Stomach (tissue), 8 donors: ENCODE measurements at regions not wholly inside any gene's neighbourhood (a gene's known extent, or its start where the extent isn't known, plus 50 kb on each side); places are given as distances from the start of the nearest gene placed in this dataset.

Experiments
- DNase-seq, 2 donors: peaks; one replicate each; pipeline versions ENCODE4 v3.0.0 to v3.0.0-alpha.2; 2013 to 2019
- H3K27ac ChIP-seq, 5 donors: fragments of 200-600 bp in 4 of 5; sonication (generic) in 4 of 5; one replicate each; pipeline ENCODE4 v1.5.1; 2013 to 2019; ENCODE audit warnings: mild to moderate bottlenecking in 1 of 5, moderate library complexity in 1 of 5
- H3K27me3 ChIP-seq, 3 donors: fragments of 200-600 bp; sonication (generic); one replicate each; pipeline ENCODE4 v1.5.1; 2017 to 2019; ENCODE audit warnings: mixed run types in 1 of 3
- H3K36me3 ChIP-seq, 4 donors: fragments of 200-600 bp; sonication (generic); 1 replicate in 3 of 4; 2 replicates in 1 of 4; pipeline ENCODE4 v1.5.1; 2016 to 2019
- H3K4me1 ChIP-seq, 4 donors: fragments of 200-600 bp; sonication (generic); one replicate each; pipeline ENCODE4 v1.5.1; 2016 to 2019
- H3K4me3 ChIP-seq, 4 donors: fragments of 200-600 bp; sonication (generic) in 3 of 4; one replicate each; pipeline ENCODE4 v1.5.1; 2016 to 2019; ENCODE audit warnings: mild to moderate bottlenecking in 1 of 4
- H3K9me3 ChIP-seq, 4 donors: fragments of 200-600 bp; sonication (generic); one replicate each; pipeline ENCODE4 v1.5.1; 2016 to 2019
- CTCF ChIP-seq, 7 experiments: fragments of 450-650 bp in 4 of 7; fragments of 200-600 bp in 3 of 7; sonication (generic) in 3 of 7; IDR thresholded peaks; one replicate each; pipeline ENCODE4 v1.5.1; 2016 to 2019; ENCODE audit warnings: antibody characterized with exemption in 7 of 7, control low read depth in 2 of 7, mild to moderate bottlenecking in 1 of 7
- EP300 ChIP-seq: sonication (generic); formaldehyde crosslinking; IDR thresholded peaks from one replicate; pipeline ENCODE4 v1.6.1; 2017; ENCODE audit warnings: antibody characterized with exemption
- POLR2A ChIP-seq, 4 donors: fragments of 450-650 bp; IDR thresholded peaks; one replicate each; pipeline ENCODE4 v1.6.1; 2016; ENCODE audit warnings: antibody characterized with exemption in 4 of 4, control low read depth in 2 of 4, mild to moderate bottlenecking in 1 of 4, moderate library complexity in 1 of 4
- POLR2AphosphoS5 ChIP-seq, 3 donors: sonication (generic); formaldehyde crosslinking; IDR thresholded peaks; one replicate each; pipeline ENCODE4 v1.6.1; 2016; ENCODE audit warnings: antibody characterized with exemption in 3 of 3
- WGBS, 5 donors: extraction: QIAGEN DNeasy Blood & Tissue Kit in 3 of 5; methylation state at CpG; one replicate each; pipeline versions ENCODE4 v1.1.5 to v1.1.7; 2013 to 2018; 5-methylcytosine and 5-hydroxymethylcytosine counted together
- intact Hi-C: fragments of 100-400 bp; cut with DNase I; formaldehyde crosslinking; loops from one replicate; pipeline ENCODE4 v1.15.1; 2023; ENCODE audit warnings: low total_unique reads
- donor health status: healthy with polysubstance abuse.
- donor health status: Bipolar disorder and iron deficiency.
- donor health status: healthy.

- Histone ChIP-seq H3K36me3 (no peaks in the 10 kb centered on the region), H3K27ac (peak overlapping the region in 2 of 5 donors; percentile 17 to 74), H3K4me1 (peaks cover 0 to 23% (median 6%) of the 10 kb centered on the region in 4 donors), H3K9me3 (no peaks in the 10 kb centered on the region), H3K4me3 (peak overlapping the region in 2 of 4 donors; percentile 5 to 23), H3K27me3 (no peaks in the 10 kb centered on the region)
- intact Hi-C loops: no loop called here
- TF ChIP-seq CTCF (IDR thresholded peaks at IDR 0.05) (no peak), POLR2AphosphoS5 (IDR thresholded peaks at IDR 0.05) (peak in 2 of 3 donors; percentile 3 to 37)
- DNase-seq: peak in 1 of 2 donors; percentile 91
- WGBS, 5 donors: 33 to 55% (median 54%) methylated on average over 8 of the region's 8 CpGs
These were observed 113.0 kb upstream of the PFN2 start for GRCh38 chr3:150083655-150084042.

- Histone ChIP-seq H3K36me3 (no peaks in the 10 kb centered on the region), H3K4me3 (peak overlapping the region in 2 of 4 donors; percentile 5 to 23), H3K27ac (peak overlapping the region in 1 of 5 donors; percentile 74), H3K4me1 (peaks cover 0 to 23% (median 7%) of the 10 kb centered on the region in 4 donors), H3K9me3 (no peaks in the 10 kb centered on the region), H3K27me3 (no peaks in the 10 kb centered on the region)
- peak in 1 of 2 donors; percentile 47 for DNase-seq
- TF ChIP-seq CTCF (IDR thresholded peaks at IDR 0.05) (no peak), POLR2AphosphoS5 (IDR thresholded peaks at IDR 0.05) (no peak)
- intact Hi-C loops: no loop called here
- 60 to 76% (median 74%) methylated on average over 2 of the region's 2 CpGs for WGBS, 5 donors
These were observed 112.4 kb upstream of the PFN2 start for GRCh38 chr3:150082898-150083654.

- no peaks in the 10 kb centered on the region for H3K27me3 ChIP-seq
- WGBS, 5 donors: 70 to 88% (median 79%) methylated on average over 4 of the region's 4 CpGs
- intact Hi-C loops: no loop called here
- TF ChIP-seq EP300: no peak
- TF ChIP-seq POLR2A (IDR thresholded peaks at IDR 0.05): no peak
- no peak for TF ChIP-seq CTCF (IDR thresholded peaks at IDR 0.05)
- TF ChIP-seq POLR2AphosphoS5 (IDR thresholded peaks at IDR 0.05): no peak
- peaks cover 0 to 8% (median 5%) of the 10 kb centered on the region in 4 donors for H3K9me3 ChIP-seq
- peak overlapping the region in 1 of 5 donors; percentile 18 for H3K27ac ChIP-seq
- H3K4me3 ChIP-seq: no peak overlapping the region
- H3K36me3 ChIP-seq: no peaks in the 10 kb centered on the region
- no peak for DNase-seq
- peaks cover 0 to 23% (median 7%) of the 10 kb centered on the region in 4 donors for H3K4me1 ChIP-seq
These were observed 110.4 kb upstream of the PFN2 start for GRCh38 chr3:150081084-150081483.

GRCh38 chr3:150080058-150080730 lies 109.5 kb upstream of the PFN2 start:
- Histone ChIP-seq H3K9me3 (peaks cover 0 to 16% (median 8%) of the 10 kb centered on the region in 4 donors), H3K27me3 (no peaks in the 10 kb centered on the region), H3K4me1 (peaks cover 0 to 23% (median 7%) of the 10 kb centered on the region in 4 donors), H3K4me3 (no peak overlapping the region), H3K27ac (peak overlapping the region in 3 of 5 donors; percentile 20 to 73 (median 42)), H3K36me3 (no peaks in the 10 kb centered on the region)
- intact Hi-C loops: no loop called here
- WGBS, 5 donors: 45 to 70% (median 56%) methylated on average over 4 of the region's 4 CpGs
- peak in 1 of 2 donors; percentile 28 for DNase-seq
- no peak for TF ChIP-seq POLR2A (IDR thresholded peaks at IDR 0.05)
- no peak for TF ChIP-seq EP300
- TF ChIP-seq CTCF (IDR thresholded peaks at IDR 0.05): no peak
- no peak for TF ChIP-seq POLR2AphosphoS5 (IDR thresholded peaks at IDR 0.05)
